Activated naive CD8-positive, alpha-beta T cell treated with anti-CD3 and anti-CD28 coated beads, Interleukin-2, amount 10 ng/mL, durations not matched to agents 7 days and 5 days (primary cell): ENCODE measurements at regions not wholly inside any gene's neighbourhood (a gene's known extent, or its start where the extent isn't known, plus 50 kb on each side); places are given as distances from the start of the nearest gene placed in this dataset.
"Not testable (repeated sequence)": the region's sequence is repeated elsewhere in the genome, so short reads cannot be mapped to it uniquely, and the experiment has no call there.

Experiments used
- ATAC-seq: fragments of 150-1000 bp; cut with Tn5 transposase; one replicate; pipeline ENCODE4 v1.10.0; 2021; ENCODE audit warnings: low read depth, moderate library complexity
- POLR2A ChIA-PET: fragments of 350-600 bp; sonication (Branson Sonifier 250); formaldehyde crosslinking; loops from one replicate; lab custom pipeline; 2021; ENCODE audit warnings: antibody characterized with exemption; lab: Charles Lee
- DNase-seq: peaks from one replicate; pipeline ENCODE4 v3.0.0; 2021
- H3K27ac Mint-ChIP-seq: one replicate; pipeline ENCODE4 v1.8.0; 2022; ENCODE audit warnings: mild to moderate bottlenecking, mixed read lengths
- H3K27me3 Mint-ChIP-seq: one replicate; pipeline ENCODE4 v1.8.0; 2022; ENCODE audit warnings: mild to moderate bottlenecking, moderate library complexity, mixed read lengths
- H3K36me3 Mint-ChIP-seq: one replicate; pipeline ENCODE4 v1.8.0; 2021; ENCODE audit warnings: mild to moderate bottlenecking, mixed read lengths
- H3K4me1 Mint-ChIP-seq: one replicate; pipeline ENCODE4 v1.8.0; 2021; ENCODE audit warnings: mixed read lengths
- H3K4me3 Mint-ChIP-seq: one replicate; pipeline ENCODE4 v1.8.0; 2022; ENCODE audit warnings: mild to moderate bottlenecking, moderate library complexity, mixed read lengths
- H3K9me3 Mint-ChIP-seq: one replicate; pipeline ENCODE4 v1.8.0; 2021; ENCODE audit warnings: mixed read lengths

DNA sequence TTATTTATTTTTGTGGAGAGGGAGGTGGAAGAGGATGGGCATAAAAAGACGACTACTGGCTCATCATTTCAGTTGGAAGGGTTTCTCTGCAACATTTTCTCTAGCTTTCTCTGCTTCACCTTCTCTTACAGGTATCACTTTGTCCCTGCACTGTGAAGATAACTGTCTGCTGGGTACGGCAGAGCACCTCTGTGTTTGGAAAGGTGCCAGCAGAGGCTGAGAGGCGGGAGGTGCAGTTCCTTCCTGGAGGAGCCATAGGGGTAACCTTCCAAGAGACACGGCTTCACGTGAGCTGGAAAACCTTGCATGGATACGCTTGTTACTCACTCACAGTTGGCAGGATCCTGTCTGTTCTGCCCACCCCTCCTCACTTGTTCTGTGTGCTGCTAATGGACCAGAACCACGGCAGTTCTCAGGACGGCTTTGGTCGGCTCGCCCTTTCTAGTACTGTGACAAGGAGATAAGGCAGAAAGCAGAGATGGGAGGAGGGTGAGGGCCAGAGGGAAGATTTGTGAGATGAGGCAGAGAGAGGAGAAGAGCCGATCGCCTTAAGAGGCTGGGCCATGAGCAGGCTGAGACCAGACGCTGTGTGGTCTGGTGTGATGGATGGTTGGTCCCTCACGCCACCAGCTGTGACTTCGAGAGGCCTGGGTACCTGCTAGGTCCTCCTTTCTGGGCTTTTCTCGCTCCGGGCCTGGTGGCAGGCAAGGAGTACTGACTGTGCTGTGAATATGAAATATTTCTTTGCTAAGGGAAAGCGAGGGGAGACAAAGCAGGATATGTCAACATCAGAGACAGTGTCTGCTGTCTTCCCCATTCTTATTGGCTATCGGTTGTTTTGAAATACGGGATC, 66.8 kb downstream of the MRPL57 start:
- H3K9me3 Mint-ChIP-seq = peaks cover 2% of the 10 kb centered on the region
- ATAC-seq (no peak), DNase-seq (no peak)
- POLR2A ChIA-PET = no interaction called here
- H3K4me3 Mint-ChIP-seq = no peak overlapping the region
- H3K27ac Mint-ChIP-seq = no peak overlapping the region
- H3K36me3 Mint-ChIP-seq = no peaks in the 10 kb centered on the region
- peaks cover 8% of the 10 kb centered on the region for H3K4me1 Mint-ChIP-seq
- H3K27me3 Mint-ChIP-seq = peaks cover 11% of the 10 kb centered on the region

DNA sequence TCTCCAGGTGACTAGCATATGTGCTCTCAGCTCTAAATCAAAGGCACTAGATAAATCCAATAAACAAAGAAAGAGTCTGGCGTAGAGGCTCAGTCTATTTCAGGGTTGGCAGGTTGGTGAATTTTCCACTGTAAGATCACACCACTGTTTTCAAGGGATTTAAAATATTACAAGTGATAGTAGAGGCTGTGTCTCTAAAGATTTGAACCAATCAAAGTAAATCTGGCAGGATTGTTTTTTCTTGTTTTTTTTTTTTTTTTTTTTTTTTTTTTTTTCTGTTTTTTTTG, 67.4 kb downstream of the MRPL57 start:
- POLR2A ChIA-PET, H3K36me3 Mint-ChIP-seq, H3K4me3 Mint-ChIP-seq, H3K27ac Mint-ChIP-seq, H3K4me1 Mint-ChIP-seq, DNase-seq, ATAC-seq, H3K9me3 Mint-ChIP-seq: not testable (repeated sequence)
- peaks cover 15% of the 10 kb centered on the region for H3K27me3 Mint-ChIP-seq

DNA sequence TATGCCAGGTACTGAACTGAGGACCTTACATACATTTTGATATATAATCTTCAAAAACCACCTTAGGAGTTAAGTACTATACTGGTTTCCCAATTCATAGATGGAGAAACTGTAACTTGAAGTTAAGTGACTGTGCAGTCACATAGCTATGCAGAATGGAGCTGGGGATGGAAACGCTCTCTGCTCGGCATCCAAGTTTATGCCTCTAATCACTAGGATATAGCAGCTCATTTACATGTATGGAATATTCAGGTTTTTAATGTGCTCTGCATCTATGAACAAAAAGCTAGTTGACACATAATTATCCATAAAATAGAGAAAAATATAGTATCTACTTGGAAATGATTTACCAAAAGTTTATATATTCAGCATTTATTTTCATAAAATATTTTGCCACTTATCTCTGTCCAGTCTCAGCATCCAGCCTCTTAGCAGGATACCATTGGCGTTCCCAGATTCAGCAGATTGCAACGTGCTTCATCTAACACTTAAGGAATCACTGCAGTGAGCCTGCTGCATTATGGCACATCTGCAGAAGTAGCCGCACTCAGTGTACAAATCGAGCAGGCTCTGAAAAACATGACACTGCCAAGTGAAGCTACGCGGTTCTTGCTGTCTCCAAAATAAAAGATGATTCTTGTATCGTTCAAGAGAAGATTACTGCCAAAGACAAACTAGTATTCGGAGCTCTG, 70.4 kb downstream of the MRPL57 start:
- H3K36me3 Mint-ChIP-seq = no peaks in the 10 kb centered on the region
- DNase-seq = no peak
- peaks cover under 1% of the 10 kb centered on the region for H3K9me3 Mint-ChIP-seq
- H3K4me1 Mint-ChIP-seq = no peaks in the 10 kb centered on the region
- no peak overlapping the region for H3K4me3 Mint-ChIP-seq
- H3K27me3 Mint-ChIP-seq = peaks cover 14% of the 10 kb centered on the region
- no peak overlapping the region for H3K27ac Mint-ChIP-seq
- POLR2A ChIA-PET = no interaction called here
- ATAC-seq = no peak

- DNase-seq (no peak), ATAC-seq (no peak)
- Mint-ChIP-seq H3K9me3 (peaks cover 1% of the 10 kb centered on the region), H3K36me3 (no peaks in the 10 kb centered on the region), H3K4me3 (no peak overlapping the region), H3K27ac (no peak overlapping the region), H3K27me3 (peaks cover 10% of the 10 kb centered on the region), H3K4me1 (peaks cover 2% of the 10 kb centered on the region)
- POLR2A ChIA-PET = no interaction called here
Measured at GRCh38 chr13:21256351-21256761, 79.9 kb downstream of the MRPL57 start.

- Mint-ChIP-seq H3K27ac (no peak overlapping the region), H3K36me3 (no peaks in the 10 kb centered on the region), H3K9me3 (peaks cover under 1% of the 10 kb centered on the region), H3K4me3 (no peak overlapping the region), H3K4me1 (peaks cover 2% of the 10 kb centered on the region), H3K27me3 (peaks cover 10% of the 10 kb centered on the region)
- no peak for DNase-seq
- ATAC-seq = no peak
- POLR2A ChIA-PET = no interaction called here
Measured at GRCh38 chr13:21256891-21257290, 80.4 kb downstream of the MRPL57 start.

- Mint-ChIP-seq H3K4me1 (peaks cover 2% of the 10 kb centered on the region), H3K9me3 (no peaks in the 10 kb centered on the region)
- POLR2A ChIA-PET = no interaction called here
Measured at GRCh38 chr13:21259571-21260455, 83.4 kb downstream of the MRPL57 start.

DNA sequence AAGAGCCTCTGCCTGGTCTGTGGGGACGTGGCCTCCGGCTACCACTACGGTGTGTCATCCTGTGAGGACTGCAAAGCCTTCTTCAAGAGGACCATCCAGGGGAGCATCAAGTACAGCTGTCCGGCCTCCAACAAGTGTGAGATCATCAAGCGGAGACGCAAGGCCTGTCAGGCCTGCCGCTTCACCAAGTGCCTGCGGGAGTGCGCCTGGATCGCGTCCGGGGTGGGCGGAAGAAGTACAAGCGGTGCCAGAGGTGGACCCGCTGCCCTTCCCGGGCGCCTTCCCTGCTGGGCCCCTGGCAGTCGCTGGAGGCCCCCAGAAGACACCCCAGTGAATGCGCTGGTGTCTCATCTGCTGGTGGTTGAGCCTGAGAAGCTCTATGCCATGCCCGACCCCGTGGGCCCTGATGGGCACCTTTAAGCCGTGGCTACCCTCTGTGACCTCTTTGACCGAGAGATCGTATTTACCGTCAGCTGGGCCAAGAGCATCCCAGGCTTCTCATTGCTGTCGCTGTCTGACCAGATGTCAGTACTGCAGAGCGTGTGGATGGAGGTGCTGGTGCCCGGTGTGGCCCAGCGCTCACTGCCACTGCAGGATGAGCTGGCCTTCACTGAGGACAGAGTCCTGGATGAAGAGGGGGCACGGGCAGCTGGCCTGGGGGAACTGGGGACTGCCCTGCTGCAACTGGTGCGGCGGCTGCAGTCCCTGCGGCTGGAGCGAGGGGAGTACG, 84.3 kb downstream of the MRPL57 start:
- H3K27me3 Mint-ChIP-seq, POLR2A ChIA-PET, H3K36me3 Mint-ChIP-seq, ATAC-seq, H3K9me3 Mint-ChIP-seq, DNase-seq, H3K4me1 Mint-ChIP-seq, H3K27ac Mint-ChIP-seq, H3K4me3 Mint-ChIP-seq: not testable (repeated sequence)

More at GRCh38 chr13:21259571-21260455, 83.4 kb downstream of the MRPL57 start:
- DNase-seq (no peak), ATAC-seq (no peak)
- H3K27me3 Mint-ChIP-seq = no peaks in the 10 kb centered on the region
- no peak overlapping the region for H3K27ac Mint-ChIP-seq
- H3K36me3 Mint-ChIP-seq = no peaks in the 10 kb centered on the region
- no peak overlapping the region for H3K4me3 Mint-ChIP-seq

GRCh38 chr13:21261487-21262216, 85.2 kb downstream of the MRPL57 start:
- H3K27ac Mint-ChIP-seq, H3K9me3 Mint-ChIP-seq, DNase-seq, H3K27me3 Mint-ChIP-seq, H3K4me1 Mint-ChIP-seq, ATAC-seq, H3K4me3 Mint-ChIP-seq, H3K36me3 Mint-ChIP-seq, POLR2A ChIA-PET: not testable (repeated sequence)

DNA sequence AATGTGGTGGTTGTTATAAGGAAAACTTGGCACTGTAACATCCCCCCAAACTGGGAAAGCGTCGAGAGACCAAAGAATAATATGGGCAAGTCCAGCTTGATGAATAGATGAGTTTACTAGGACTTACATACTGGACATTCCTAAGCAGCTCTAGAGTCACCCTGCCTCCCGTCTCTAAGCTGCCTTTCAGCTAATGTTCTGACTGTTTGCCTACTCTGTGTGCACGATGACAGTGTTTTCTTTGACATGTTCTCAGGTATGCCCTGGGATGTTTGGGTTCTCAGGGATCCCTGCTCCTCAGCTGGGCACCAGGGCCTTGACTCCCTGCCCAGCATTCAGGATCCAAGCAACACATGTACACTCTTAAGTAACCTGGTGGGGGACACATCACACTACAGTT, 87.5 kb downstream of the MRPL57 start:
- H3K27me3 Mint-ChIP-seq, DNase-seq, POLR2A ChIA-PET, H3K9me3 Mint-ChIP-seq, H3K4me1 Mint-ChIP-seq, H3K36me3 Mint-ChIP-seq, H3K4me3 Mint-ChIP-seq, ATAC-seq, H3K27ac Mint-ChIP-seq: not testable (repeated sequence)

DNA sequence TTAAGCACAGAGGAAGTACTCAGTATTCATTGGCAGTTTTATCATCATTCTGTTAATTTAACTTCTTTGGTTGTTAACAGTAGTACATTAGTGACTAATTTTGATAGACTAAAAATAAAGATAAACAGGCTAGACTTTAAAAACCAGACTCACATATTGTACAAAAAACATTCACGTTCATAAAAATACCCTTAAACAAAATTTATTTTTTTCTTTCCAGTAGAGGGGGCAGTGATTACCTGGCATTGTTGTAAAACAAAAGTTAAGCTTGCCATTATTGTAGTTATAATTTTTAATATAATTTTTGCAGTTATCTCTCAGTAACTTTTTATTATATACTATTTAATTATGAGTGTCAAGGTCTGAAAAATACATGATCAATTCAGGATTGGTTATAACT, 92.0 kb downstream of the MRPL57 start:
- H3K4me3 Mint-ChIP-seq, H3K36me3 Mint-ChIP-seq, POLR2A ChIA-PET, H3K9me3 Mint-ChIP-seq, H3K4me1 Mint-ChIP-seq, DNase-seq, H3K27me3 Mint-ChIP-seq, ATAC-seq, H3K27ac Mint-ChIP-seq: not testable (repeated sequence)

DNA sequence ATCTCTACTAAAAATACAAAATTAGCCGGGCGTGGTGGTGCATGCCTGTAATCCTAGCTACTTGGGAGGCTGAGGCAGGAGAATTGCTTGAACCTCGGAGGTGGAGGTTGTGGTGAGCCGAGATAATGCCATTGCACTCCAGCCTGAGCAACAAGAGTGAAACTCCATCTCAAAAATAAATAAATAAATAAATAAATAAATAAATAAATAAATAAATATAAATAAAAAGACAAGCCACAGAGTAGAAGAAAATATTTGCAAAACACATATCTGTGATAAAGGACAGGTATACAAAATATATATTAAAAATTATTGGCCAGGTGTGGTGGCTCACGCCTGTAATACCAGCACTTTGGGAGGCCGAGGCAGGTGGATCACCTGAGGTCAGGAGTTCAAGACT, 96.0 kb downstream of the MRPL57 start:
- DNase-seq, H3K9me3 Mint-ChIP-seq, H3K4me3 Mint-ChIP-seq, POLR2A ChIA-PET, ATAC-seq, H3K4me1 Mint-ChIP-seq, H3K36me3 Mint-ChIP-seq, H3K27ac Mint-ChIP-seq: not testable (repeated sequence)
- peaks cover 11% of the 10 kb centered on the region for H3K27me3 Mint-ChIP-seq

DNA sequence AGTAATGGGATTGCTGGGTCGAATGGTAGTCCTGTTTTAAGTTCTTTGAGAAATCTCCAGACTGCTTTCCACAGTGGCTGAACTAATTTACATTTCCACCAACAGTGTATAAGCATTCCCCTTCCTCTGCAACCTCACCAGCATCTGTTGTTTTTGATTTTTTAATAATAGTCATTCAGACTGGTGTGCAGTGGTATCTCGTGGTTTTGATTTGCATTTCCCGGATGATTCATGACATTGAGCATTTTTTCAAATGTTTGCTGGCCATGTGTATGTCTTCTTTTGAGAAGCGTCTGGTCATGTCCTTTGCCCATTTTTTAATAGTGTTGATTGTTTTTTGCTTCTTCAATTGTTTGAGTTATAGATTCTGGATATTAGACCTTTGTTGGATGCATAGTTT, 98.0 kb downstream of the MRPL57 start:
- H3K36me3 Mint-ChIP-seq, DNase-seq, H3K27ac Mint-ChIP-seq, H3K4me1 Mint-ChIP-seq, POLR2A ChIA-PET, ATAC-seq, H3K4me3 Mint-ChIP-seq, H3K9me3 Mint-ChIP-seq: not testable (repeated sequence)
- peaks cover 11% of the 10 kb centered on the region for H3K27me3 Mint-ChIP-seq
